22Rv1 (cell line): ENCODE measurements at regions not wholly inside any gene's neighbourhood (a gene's known extent, or its start where the extent isn't known, plus 50 kb on each side); places are given as distances from the start of the nearest gene placed in this dataset.

Experiments
- ZFX ChIP-seq: fragments of 450-650 bp; IDR thresholded peaks from 2 replicates; pipeline ENCODE4 v1.6.1; 2017; ENCODE audit warnings: antibody characterized with exemption, borderline replicate concordance
- TF ChIP-seq, protein P1 (sequence below): fragments of 450-650 bp; IDR thresholded peaks from 2 replicates; pipeline ENCODE4 v1.5.1; 2017; ENCODE audit warnings: mild to moderate bottlenecking

DNA sequence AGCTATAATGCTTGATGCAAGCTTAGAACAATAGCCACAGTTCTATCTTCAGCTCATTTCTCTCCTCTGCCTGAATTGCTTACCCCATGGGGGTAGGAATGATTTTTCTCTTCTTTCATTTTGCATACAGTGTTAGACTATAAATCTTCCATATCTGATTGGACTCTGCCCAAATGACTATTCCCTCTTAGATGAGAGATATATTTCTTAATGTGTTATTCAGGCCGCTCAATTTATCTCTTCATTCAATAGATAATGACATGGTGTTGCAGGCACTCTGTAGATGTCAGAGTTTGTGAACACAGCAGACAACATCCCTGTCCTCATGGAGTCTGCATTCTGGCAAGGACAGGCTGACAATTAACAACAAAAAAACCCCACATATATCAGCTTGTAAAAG, 443.7 kb upstream of the CELF4 start:
- TF ChIP-seq, protein P1, sequence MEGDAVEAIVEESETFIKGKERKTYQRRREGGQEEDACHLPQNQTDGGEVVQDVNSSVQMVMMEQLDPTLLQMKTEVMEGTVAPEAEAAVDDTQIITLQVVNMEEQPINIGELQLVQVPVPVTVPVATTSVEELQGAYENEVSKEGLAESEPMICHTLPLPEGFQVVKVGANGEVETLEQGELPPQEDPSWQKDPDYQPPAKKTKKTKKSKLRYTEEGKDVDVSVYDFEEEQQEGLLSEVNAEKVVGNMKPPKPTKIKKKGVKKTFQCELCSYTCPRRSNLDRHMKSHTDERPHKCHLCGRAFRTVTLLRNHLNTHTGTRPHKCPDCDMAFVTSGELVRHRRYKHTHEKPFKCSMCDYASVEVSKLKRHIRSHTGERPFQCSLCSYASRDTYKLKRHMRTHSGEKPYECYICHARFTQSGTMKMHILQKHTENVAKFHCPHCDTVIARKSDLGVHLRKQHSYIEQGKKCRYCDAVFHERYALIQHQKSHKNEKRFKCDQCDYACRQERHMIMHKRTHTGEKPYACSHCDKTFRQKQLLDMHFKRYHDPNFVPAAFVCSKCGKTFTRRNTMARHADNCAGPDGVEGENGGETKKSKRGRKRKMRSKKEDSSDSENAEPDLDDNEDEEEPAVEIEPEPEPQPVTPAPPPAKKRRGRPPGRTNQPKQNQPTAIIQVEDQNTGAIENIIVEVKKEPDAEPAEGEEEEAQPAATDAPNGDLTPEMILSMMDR, result no peak
- no peak for TF ChIP-seq ZFX
